ENCODE measurements at regions not wholly inside any gene's neighbourhood (a gene's known extent, or its start where the extent isn't known, plus 50 kb on each side); places are given as distances from the start of the nearest gene placed in this dataset.

DNA sequence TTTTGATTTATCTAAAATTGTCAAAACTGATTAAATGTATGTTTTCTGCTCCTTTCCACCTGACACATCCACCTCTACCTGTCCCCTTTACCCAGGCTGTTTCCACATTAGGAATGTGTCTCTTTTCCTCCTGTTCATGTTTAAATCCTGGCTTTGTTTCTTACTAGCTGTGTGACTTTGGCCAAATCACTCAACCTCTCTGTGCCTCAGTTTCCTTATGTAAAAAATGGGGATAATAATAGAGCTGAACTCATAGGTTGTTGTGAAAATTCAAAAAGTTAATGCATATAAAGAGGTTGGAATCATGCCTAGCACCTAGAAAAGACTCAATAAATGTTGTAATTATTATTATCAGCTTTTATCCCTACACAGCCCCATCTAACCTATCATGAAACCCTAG, 136.8 kb downstream of the NXPE2 start:
- Histone ChIP-seq H3K4me1 (ENCODE audit: control insufficient read depth, extremely low read depth, insufficient read depth, low read length) (no peaks in the 10 kb centered on the region), H3K36me3 (ENCODE audit: control insufficient read depth in 2 of 2, extremely low read depth in 1 of 2, insufficient read depth in 2 of 2, low read length in 2 of 2) (no peaks in the 10 kb centered on the region), H4K20me1 (ENCODE audit: control insufficient read depth, extremely low read depth, insufficient read depth, low read length) (no peaks in the 10 kb centered on the region), H3K9me1 (ENCODE audit: control insufficient read depth, extremely low read depth, insufficient read depth, low read length) (no peaks in the 10 kb centered on the region), H3K4me3 (ENCODE audit: control insufficient read depth in 2 of 3, extremely low read depth in 1 of 3, insufficient read depth in 2 of 3, low read depth in 1 of 3, low read length in 3 of 3) (no peak overlapping the region), H3K79me2 (ENCODE audit: control insufficient read depth, insufficient read depth, low read length) (no peaks in the 10 kb centered on the region), H2AFZ (ENCODE audit: control insufficient read depth, low read length) (no peak overlapping the region), H3K27ac (ENCODE audit: control insufficient read depth, insufficient read depth, low read length) (no peak overlapping the region), H3K4me2 (ENCODE audit: control insufficient read depth, extremely low read depth, insufficient read depth, low read depth, low read length) (no peak overlapping the region), H3K9ac (ENCODE audit: control insufficient read depth, extremely low read depth, insufficient read depth, low read length) (no peak overlapping the region), H3K9me3 (ENCODE audit: control insufficient read depth, low read depth, low read length) (no peaks in the 10 kb centered on the region), H3K27me3 (ENCODE audit: control insufficient read depth, extremely low read depth, insufficient read depth, low read length) (no peaks in the 10 kb centered on the region)
- FAIRE-seq (no peak), DNase-seq (ENCODE audit: low read depth, low spot score) (no peak)
- TF ChIP-seq EZH2 (IDR thresholded peaks at IDR 0.05; ENCODE audit: low read length), result no peak
- no peak for TF ChIP-seq CTCF (optimal IDR thresholded peaks at IDR 0.05 in 1 of 3, IDR thresholded peaks at IDR 0.05 in 1 of 3, conservative IDR thresholded peaks at IDR 0.05 in 1 of 3; ENCODE audit: extremely low read depth in 1 of 3, insufficient read depth in 2 of 3, low read length in 3 of 3)
- dilution Hi-C loops (cut with MboI; ENCODE audit: extremely low pct_ligation_motif_present, low sequenced_read_pairs), result no loop called here

GRCh38 chr11:114815761-114816160, 137.4 kb downstream of the NXPE2 start:
- H3K27me3 ChIP-seq (ENCODE audit: control insufficient read depth, extremely low read depth, insufficient read depth, low read length), result no peaks in the 10 kb centered on the region
- DNase-seq (ENCODE audit: low read depth, low spot score) (no peak), FAIRE-seq (no peak)

More at GRCh38 chr11:114815761-114816160, 137.4 kb downstream of the NXPE2 start:
- no peak overlapping the region for H3K4me2 ChIP-seq (ENCODE audit: control insufficient read depth, extremely low read depth, insufficient read depth, low read depth, low read length)
- H4K20me1 ChIP-seq (ENCODE audit: control insufficient read depth, extremely low read depth, insufficient read depth, low read length), result no peaks in the 10 kb centered on the region
- dilution Hi-C loops (cut with MboI; ENCODE audit: extremely low pct_ligation_motif_present, low sequenced_read_pairs), result no loop called here
- no peaks in the 10 kb centered on the region for H3K9me1 ChIP-seq (ENCODE audit: control insufficient read depth, extremely low read depth, insufficient read depth, low read length)
- no peak for TF ChIP-seq CTCF (optimal IDR thresholded peaks at IDR 0.05 in 1 of 3, IDR thresholded peaks at IDR 0.05 in 1 of 3, conservative IDR thresholded peaks at IDR 0.05 in 1 of 3; ENCODE audit: extremely low read depth in 1 of 3, insufficient read depth in 2 of 3, low read length in 3 of 3)
- TF ChIP-seq EZH2 (IDR thresholded peaks at IDR 0.05; ENCODE audit: low read length), result no peak
- H2AFZ ChIP-seq (ENCODE audit: control insufficient read depth, low read length), result no peak overlapping the region
- no peak overlapping the region for H3K27ac ChIP-seq (ENCODE audit: control insufficient read depth, insufficient read depth, low read length)
- no peak overlapping the region for H3K4me3 ChIP-seq (ENCODE audit: control insufficient read depth in 2 of 3, extremely low read depth in 1 of 3, insufficient read depth in 2 of 3, low read depth in 1 of 3, low read length in 3 of 3)
- H3K9ac ChIP-seq (ENCODE audit: control insufficient read depth, extremely low read depth, insufficient read depth, low read length), result no peak overlapping the region
- H3K79me2 ChIP-seq (ENCODE audit: control insufficient read depth, insufficient read depth, low read length), result no peaks in the 10 kb centered on the region
- H3K9me3 ChIP-seq (ENCODE audit: control insufficient read depth, low read depth, low read length), result no peaks in the 10 kb centered on the region
- no peaks in the 10 kb centered on the region for H3K4me1 ChIP-seq (ENCODE audit: control insufficient read depth, extremely low read depth, insufficient read depth, low read length)
- no peaks in the 10 kb centered on the region for H3K36me3 ChIP-seq (ENCODE audit: control insufficient read depth in 2 of 2, extremely low read depth in 1 of 2, insufficient read depth in 2 of 2, low read length in 2 of 2)

Measured in keratinocyte (primary cell).